Stimulated activated CD8-positive, alpha-beta memory T cell treated with anti-CD3 and anti-CD28 coated beads, Interleukin-4, amount 100 ng/mL, for 1 hour (primary cell): ENCODE measurements at regions not wholly inside any gene's neighbourhood (a gene's known extent, or its start where the extent isn't known, plus 50 kb on each side); places are given as distances from the start of the nearest gene placed in this dataset.
"Not testable (repeated sequence)": the region's sequence is repeated elsewhere in the genome, so short reads cannot be mapped to it uniquely, and the experiment has no call there.

Experiments used
- DNase-seq, 2 donors: peaks; one replicate each; pipeline ENCODE4 v3.0.0-alpha.2; 2020; ENCODE audit warnings: low read depth in 2 of 2, low spot score in 1 of 2

DNA sequence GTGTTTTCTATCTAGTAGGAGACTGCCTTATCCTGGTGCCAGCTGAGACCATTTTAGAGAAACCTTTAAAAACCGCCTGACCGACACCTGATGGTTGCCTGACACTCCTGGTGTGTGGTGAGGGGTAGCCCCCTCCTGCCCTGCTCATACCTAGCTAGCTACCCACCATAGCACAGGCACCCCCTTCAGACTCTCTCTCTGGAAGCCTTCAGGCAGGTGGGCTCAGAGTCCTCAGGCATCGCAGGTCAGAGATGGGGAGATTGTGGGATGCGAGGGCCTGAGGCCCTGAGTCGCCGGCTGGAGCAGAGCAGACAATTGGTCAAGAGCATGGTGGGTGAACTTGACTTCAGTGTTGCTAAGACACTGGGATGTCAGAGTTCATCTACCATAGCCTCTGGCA lies 424.6 kb downstream of the BRD1 start:
- no peak for DNase-seq

DNA sequence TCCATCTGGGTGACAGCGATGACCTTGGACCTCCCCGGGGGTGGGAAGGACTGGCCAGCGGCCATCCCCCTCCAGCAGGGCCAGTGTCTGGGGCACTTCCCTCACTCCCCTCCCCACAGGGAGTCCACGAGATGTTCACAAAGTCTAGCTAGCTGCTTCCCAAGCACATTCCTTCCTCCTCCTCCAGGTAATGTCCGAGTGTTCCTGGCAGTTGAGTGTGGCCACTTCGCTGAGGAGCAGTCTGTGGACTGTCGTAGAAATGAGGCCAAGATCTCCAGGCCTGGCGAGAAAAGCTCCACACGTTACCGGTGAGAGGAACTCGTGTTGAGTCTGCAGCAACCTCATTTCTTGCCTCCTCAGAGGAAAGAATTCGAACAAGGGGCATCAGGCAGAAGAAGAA lies 425.5 kb downstream of the BRD1 start:
- DNase-seq: no peak

DNA sequence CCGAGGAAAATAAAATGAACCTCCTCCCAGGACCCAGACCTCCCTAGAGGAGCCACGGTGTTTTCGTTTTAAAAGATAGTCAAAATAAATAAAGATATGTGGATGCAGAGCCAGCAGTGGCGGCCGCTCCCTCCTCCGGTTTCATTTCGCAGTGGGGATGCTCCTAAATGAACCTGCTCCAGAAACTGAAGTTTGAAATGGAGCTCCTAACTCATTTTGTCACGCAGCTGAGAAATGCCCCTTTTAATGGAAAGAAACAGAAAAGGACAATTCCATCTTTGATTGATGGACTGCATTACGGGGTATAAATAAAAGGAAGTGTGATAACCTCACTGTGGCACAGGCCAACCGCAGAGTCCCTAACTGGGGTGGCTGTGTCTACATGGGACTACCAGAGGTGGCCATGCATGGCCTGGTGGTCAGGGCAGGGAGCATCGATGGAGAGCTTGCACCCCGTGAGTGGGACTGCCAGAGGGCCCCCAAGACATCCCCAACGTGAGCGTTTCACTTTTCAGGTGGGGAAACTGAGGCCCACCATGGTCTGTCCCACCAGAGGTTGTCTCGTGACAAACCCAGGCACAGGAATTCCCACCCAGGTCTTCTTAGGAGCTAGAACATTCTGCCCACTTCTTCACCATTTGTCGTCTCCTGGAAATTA lies 426.6 kb downstream of the BRD1 start:
- no peak for DNase-seq

DNA sequence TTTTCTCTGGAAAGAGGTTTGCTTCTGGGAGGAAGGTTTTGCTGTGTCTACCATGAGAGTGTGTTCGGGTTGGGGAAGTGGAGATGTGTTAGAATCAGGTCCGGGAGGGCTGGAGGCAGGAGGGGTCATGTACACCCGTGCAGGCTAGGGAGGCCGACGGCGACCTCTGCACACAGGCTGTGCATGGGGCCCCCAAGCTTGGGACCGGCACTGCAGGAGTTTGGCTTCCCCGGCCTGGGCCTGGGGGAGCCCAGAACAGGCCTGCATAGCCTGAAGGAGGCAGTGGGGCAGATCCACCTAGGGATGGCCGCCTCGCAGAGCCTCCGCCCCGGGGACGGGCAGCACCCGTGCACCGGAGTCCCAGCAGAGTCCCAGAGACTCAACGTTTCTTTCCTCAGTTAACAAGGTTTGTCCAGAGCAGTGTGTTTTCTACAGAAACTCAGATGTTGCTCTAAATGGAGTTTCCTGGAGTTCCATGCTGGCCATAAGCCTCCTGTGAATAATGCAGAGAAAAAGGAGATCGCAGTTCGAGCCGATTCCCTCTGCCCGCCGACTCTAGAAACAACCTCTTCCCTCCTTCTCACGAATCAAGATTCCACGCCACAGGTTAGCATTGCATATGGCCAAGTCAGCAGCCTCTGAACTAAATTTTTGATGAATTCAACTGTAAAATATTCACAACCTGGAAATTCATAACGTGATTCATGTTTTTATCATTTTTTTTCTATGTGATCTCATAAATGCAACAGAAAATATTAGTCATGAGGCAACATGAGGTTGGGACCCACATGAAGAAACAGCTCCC lies 427.3 kb downstream of the BRD1 start:
- DNase-seq: no peak

DNA sequence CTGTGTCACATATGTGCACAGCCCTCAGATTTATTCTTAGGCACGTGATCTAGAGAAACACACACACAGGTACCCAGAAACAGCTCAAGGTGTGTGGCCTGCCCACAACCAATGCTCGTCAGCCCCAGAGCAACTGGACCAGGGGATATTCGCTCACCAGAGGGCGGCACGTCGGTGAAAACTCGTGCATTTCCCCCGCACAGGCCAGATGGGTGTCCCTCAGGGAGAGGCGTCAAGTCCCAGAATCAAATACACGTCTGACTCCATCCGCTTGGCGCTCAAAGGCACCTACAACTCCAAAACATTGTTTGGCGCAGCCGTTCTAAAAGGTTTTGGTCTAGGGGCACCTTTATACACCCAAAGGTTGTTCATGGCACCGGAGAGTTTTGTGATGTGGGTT lies 429.0 kb downstream of the BRD1 start:
- no peak for DNase-seq

DNA sequence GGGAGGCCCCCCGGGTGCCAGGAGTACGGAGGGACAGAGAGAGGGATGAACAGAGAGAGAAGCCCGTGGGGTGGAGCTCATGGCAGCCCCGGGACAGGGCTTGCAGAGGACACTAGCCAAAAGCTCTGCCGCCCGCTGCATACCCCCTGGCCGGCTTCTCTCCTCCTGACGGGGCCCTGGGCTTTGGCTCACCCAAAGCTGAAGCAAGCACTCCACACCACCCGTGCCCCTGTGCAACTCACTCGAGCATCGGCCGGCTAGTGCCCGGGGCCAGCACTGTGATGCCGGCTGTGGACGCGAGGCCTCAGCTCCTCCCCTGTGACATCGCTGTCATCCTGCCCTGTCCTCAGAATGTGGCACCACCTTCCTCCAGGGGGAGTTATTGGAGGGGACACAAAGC lies 429.6 kb downstream of the BRD1 start:
- DNase-seq: no peak

DNA sequence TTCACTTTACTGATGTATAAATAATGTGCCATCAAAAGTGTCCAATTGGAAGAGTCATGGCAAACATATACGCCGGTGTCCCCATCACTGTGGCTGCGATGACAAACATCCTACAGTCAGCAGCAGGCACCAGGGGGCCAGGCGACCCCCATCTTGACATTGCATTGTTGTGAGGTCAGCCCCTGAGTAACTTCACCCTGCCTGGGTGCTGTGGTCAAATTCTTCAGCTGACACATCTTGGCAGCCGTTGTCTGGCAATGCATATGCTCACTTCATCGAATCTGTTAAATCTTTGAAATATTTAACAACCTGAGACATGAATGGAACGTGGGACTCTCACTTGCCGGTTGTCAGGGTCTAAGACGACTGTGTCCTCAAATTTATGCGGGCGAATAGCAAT lies 430.9 kb downstream of the BRD1 start:
- no peak for DNase-seq

DNA sequence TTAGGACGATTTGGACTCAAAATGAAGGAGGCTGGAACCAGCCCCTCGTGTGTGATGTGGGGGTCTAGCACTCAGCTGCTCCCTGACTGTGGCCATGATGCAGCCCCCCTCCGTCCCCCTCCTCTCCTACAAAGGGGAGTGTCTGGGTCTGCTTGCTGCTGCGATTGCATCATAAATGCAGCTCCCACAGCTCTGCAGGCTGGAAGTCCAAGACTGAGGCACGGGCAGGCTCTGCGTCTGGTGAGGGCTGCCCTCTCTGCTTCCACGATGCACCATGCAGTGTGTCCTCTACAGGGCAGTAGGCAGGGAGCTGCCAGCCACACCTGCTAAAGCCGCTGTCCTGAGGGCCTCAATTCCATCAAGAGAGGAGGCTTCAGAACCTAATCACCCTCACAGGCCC lies 432.1 kb downstream of the BRD1 start:
- DNase-seq: no peak

DNA sequence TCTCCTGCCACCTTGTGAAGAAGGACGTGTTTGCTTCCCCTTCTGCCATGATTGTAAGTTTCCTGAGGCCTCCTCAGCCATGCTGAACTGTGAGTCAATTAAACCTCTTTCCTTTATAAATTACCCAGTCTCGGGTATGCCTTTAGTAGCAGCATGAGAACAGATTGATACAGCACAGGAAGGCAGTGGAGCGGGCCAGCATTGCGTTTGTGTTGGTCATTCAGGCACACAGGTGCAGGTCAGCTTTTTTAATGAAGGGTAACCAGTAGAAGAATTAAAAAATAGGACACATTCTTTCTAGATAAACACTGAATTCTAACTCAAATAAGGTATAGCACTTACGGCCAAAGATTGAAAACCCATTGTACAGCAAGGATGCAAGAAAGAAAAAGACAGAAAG lies 432.6 kb downstream of the BRD1 start:
- not testable (repeated sequence) for DNase-seq

DNA sequence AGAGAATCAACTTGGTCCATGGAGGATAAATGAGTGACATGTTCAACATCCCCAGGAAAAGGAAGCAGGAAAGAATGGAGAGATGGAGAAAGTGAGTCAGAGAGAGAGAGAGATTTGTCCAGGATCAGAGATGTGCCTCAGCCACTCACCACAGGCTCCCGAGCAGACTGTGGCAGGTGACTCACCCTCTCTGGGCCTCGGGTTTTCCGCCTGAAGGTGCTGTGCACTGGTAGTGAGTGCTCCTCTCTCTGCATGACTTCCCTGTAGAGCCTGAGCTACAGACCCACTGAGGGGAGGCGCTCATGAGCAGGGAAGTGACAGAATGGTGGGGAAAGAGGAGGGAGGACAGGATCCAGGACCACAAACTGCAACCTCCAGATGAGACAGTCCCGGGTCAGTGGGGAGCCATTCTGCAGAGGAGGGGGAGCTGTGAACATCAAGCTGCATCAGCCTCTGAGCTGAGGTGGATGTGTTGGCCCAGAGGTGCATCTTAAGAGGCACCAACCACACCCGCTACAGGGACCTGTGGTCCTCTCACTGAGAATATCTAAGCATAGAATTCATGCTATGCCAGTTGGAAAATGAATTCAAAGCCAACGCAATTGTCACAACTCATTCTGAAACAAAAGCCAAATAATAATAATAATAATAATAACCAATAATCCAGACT lies 433.4 kb downstream of the BRD1 start:
- no peak for DNase-seq

DNA sequence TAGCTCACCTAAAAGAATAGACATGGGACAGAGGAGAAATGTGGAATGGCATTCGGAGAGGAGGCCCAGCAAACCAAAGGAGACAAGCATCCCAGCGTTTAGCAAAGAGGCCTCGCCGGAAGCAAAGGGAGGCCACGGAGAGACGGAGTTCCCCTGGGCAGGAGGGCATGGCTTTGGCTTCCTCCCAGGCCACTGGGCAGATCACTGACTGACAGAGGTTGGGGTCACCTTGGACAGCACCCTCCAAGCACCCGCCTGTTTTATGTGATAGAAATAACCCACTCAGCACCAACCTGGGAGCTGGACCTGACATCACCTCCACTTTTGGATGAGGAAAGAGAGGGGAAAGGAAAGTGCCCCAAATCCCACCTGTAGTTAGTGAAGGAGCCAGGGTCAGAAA lies 434.1 kb downstream of the BRD1 start:
- no peak for DNase-seq

DNA sequence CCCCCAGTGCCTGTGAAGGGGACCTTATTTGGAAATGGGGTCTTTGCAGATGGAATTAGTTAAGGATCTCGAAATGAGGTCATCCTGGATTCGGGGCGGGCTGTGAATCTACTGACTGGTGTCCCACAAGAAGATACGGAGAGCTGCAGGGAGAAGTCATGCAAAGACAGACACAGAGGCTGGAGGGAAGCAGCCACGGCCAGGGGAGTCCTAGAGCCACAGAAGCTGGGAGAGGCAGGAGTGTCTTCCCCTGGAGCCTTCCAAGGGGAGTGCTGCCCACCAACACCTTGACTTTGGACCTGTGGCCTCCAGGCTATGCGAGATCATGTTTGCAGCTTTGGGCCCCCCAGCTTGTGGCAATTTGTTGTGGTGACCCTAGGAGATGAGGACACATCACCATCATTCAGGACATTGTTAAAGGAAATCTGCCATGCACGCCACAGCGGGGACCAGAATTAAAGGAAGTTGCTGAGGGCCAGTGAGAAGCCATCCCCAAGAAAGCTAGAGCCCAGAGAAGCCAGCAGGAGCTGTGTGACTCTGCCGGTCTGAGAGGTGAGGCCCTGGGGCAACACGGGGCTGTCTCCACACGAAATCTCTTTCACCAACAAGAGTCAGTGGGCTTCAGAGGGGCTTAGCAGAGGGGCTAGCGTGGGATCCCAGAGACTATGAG lies 434.7 kb downstream of the BRD1 start:
- DNase-seq: no peak

DNA sequence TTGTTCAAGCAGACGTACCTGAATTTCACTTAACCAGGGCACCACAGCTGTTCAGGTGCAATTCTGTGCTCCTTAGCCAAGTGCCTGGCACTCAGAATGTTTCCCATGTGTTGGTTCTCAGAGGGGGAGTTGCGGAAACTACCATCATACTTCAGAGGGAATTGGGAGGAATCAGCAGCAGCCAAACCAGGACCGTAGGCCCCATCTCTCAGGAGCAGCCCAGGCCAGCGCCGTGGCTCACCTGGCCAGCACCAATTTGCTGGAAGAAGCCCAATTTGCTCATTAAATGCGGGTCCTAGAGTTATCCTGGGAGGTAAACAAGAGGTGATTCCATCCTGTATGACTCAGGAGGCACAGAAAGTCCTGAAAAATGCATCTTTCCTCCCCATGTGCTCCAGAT lies 435.4 kb downstream of the BRD1 start:
- no peak for DNase-seq

DNA sequence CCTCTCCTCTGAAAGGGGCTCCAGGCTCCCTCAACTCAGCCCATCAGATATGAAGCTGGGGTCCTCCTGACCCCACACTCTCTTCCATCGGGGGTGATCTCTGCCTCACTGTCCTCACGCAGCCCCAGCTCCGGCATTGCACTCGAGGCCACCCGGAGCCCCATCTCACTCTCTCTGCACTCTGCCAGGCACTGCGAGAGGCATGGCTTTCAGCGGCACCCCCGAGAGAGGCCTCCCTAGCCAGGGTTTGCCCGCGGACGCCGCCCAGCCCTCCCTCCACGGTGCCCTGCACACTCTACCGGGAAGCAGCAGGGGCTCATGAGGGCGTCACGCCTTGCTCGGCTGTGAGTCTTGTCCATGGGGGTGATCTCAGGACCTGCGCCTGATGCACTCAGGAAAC lies 436.2 kb downstream of the BRD1 start:
- no peak for DNase-seq

DNA sequence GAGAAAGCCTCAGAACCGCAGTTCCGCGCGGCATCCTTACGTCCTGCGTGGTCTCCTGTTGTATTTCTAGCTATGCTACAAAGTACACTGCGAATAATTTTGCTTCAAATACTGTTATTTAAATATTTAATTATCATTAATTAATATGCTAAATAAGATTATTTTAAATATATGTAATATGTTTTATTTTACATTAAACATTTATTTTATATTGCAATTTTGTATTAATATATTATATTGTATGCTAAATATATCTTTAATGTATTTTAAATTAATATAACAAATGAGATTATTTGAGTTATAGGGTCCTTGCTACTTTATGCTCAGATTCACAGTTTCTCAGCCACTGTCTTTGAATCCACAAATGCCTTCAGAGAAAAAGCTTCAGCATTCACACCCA lies 436.7 kb downstream of the BRD1 start:
- no peak for DNase-seq

DNA sequence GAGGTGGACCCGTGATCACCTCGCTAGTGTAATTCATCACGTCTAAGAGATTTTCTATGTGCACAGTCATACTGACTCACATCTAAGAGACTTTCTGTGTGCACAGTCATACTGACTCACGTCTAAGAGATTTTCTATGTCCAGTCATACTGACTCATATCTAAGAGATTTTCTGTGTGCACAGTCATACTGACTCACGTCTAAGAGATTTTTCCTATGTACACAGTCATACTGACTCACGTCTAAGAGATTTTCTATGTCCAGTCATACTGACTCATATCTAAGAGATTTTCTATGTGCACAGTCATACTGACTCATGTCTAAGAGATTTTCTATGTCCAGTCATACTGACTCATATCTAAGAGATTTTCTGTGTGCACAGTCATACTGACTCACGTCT lies 443.8 kb downstream of the BRD1 start:
- DNase-seq: not testable (repeated sequence)

DNA sequence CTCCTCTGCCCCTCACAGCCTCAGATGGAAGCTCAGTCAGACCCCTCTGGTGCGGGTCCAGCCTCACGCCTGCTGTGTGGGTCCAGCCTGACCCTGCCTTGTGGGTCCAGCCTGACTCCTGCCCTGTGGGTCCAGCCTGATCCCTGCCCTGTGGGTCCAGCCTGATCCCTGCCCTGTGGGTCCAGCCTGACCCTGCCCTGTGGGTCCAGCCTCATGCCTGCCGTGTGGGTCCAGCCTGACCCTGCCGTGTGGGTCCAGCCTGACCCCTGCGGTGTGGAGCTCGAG lies 445.3 kb downstream of the BRD1 start:
- no peak for DNase-seq

DNA sequence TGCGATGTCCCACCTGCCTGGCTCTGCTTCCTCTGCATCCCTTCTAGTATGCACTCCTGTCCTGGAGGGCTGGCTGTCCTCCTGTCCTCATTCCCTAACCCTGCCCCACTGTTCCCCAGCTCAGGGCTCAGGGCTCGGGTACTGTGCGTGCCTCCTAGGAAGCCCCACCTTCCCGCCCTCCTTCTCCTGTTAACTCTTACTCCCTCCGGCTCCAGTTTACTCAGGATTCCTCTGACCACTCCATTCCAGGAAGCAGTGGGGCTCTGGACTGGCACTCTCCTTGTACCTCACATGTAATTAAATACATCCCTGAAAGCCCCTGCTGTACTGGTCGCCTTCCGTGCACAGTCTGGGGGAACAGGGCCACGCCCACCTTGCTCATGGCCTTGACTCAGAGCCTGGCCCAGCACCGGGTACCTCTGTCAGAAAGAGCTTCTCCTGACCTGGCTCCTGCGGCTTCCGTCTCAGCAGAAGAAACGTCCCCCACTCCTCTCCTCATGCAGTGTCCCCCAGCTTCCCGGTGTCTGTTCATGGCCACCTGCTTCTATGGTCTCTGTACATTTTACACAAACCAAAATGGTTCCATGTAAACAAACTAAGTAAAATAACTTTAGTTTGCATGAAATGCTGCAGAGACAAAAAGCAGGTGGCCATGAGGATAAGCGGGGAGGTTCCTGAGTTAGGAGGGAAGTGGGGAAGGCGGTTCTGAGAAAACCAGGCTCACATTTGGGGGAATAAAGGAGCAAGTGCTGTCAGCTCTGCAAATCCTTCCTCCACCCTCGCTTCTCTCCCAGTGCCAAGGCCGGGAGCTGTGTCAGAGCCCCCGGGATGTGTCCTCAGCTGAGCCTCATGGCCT lies 445.9 kb downstream of the BRD1 start:
- no peak for DNase-seq

DNA sequence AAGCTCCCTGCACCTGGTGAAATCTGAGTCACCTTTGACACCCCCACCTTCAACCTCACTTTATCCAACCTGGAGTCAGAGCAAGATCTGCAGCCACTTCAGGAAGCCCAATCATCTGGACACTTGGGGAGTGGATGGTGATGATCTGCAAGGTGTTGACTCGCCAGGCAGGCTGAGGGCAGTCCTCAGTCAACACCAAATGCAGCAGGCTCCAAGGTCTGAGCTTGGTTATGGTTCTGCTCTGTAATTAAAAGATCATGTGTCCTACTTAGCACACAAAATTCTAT lies 446.9 kb downstream of the BRD1 start:
- DNase-seq: no peak

DNA sequence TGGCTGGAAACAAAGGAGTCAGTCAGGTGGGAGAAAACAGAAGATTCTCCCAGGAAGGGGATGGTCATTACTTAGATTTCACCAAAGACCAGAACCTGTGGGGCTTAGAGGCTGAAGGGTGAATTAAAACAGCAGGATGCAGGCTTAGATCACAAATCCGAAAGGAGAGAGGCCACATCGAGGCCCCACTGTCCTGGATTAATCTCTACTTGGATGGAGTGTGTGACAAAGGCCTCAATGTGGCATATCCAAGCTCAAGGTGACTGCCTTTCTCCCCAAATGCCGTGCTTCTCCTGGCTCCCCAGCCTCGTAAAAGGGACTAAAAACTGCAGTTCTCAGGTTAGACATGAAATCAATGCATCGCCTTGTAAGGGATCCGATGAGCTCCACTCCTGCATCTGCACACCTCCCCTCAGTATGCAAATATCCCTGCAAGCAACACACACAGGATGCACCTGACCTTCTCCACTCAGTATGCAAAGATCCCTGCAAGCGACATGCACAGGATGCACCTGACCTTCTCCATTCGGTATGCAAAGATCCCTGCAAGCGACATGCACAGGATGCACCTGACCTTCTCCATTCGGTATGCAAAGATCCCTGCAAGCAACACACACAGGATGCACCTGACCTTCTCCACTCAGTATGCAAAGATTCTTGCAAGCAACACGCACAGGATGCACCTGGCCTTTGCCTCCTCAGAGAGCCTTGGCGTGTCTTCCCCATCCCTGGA lies 447.4 kb downstream of the BRD1 start:
- DNase-seq: no peak

DNA sequence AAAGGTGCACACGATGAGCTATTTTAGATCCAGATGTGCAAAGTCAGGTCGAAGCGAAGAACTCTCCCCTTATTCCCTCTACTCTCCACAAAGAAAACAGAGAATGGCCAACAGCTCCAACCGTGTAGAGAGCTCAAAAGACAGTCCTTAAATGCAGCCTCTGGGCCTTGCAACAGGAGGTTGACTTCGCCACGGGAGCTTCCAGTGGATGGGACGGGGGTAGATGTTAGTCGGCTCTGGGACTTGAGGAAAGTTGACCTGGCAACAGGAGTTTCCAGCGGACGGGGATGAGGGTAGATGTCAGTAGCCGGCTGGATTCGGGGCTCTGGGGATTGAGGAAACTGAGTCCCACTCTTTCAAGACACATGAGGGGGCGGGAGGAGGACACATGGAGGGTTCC lies 450.4 kb downstream of the BRD1 start:
- no peak for DNase-seq
